Activated CD8-positive, alpha-beta T cell treated with anti-CD3 and anti-CD28 coated beads for 36 hours (primary cell): ENCODE measurements at regions not wholly inside any gene's neighbourhood (a gene's known extent, or its start where the extent isn't known, plus 50 kb on each side); places are given as distances from the start of the nearest gene placed in this dataset.

ENCODE experiments used
- ATAC-seq: fragments of 200-7000 bp; cut with Tn5 transposase; one replicate; pipeline ENCODE4 v1.10.0; 2021; ENCODE audit warnings: mild to moderate bottlenecking, moderate library complexity
- CTCF ChIA-PET: fragments of 350-600 bp; sonication (Branson Sonifier 250); formaldehyde crosslinking; loops from one replicate; lab custom pipeline; 2021; ENCODE audit warnings: antibody characterized with exemption; lab: Charles Lee
- POLR2A ChIA-PET: fragments of 350-600 bp; sonication (Branson Sonifier 250); formaldehyde crosslinking; loops from one replicate; lab custom pipeline; 2021; ENCODE audit warnings: antibody characterized with exemption; lab: Charles Lee
- DNase-seq: peaks from one replicate; pipeline ENCODE4 v3.0.0-alpha.2; 2020
- H3K27ac Mint-ChIP-seq: one replicate; pipeline ENCODE4 v1.8.0; 2021; ENCODE audit warnings: mild to moderate bottlenecking, mixed read lengths
- H3K27me3 Mint-ChIP-seq: one replicate; pipeline ENCODE4 v1.8.0; 2021; ENCODE audit warnings: mixed read lengths
- H3K36me3 Mint-ChIP-seq: one replicate; pipeline ENCODE4 v1.8.0; 2021; ENCODE audit warnings: low read depth, mixed read lengths
- H3K4me1 Mint-ChIP-seq: one replicate; pipeline ENCODE4 v1.8.0; 2021; ENCODE audit warnings: low read depth, mixed read lengths
- H3K4me3 Mint-ChIP-seq: one replicate; pipeline ENCODE4 v1.8.0; 2021; ENCODE audit warnings: mild to moderate bottlenecking, moderate library complexity, mixed read lengths
- H3K9me3 Mint-ChIP-seq: one replicate; pipeline ENCODE4 v1.8.0; 2021; ENCODE audit warnings: mixed read lengths
- CTCF ChIP-seq: fragments of 200-600 bp; IDR thresholded peaks from one replicate; pipeline ENCODE4 v1.8.0; 2022; ENCODE audit warnings: antibody characterized with exemption, mild to moderate bottlenecking
- intact Hi-C: fragments of 100-400 bp; cut with micrococcal nuclease; formaldehyde crosslinking; loops from one replicate; pipeline ENCODE4 v1.10.0; 2022

- H3K4me3 Mint-ChIP-seq: no peak overlapping the region
- no peaks in the 10 kb centered on the region for H3K27me3 Mint-ChIP-seq
- no peaks in the 10 kb centered on the region for H3K36me3 Mint-ChIP-seq
- POLR2A ChIA-PET: no interaction called here
- CTCF ChIA-PET: no interaction called here
- TF ChIP-seq CTCF: no peak
- no peaks in the 10 kb centered on the region for H3K9me3 Mint-ChIP-seq
- intact Hi-C loops: no loop called here
- no peak overlapping the region for H3K27ac Mint-ChIP-seq
- ATAC-seq (no peak), DNase-seq (no peak)
- H3K4me1 Mint-ChIP-seq: no peaks in the 10 kb centered on the region
Measured at GRCh38 chr6:86595641-86596040, 341.7 kb upstream of the HTR1E start.

GRCh38 chr6:86586195-86586594 lies 351.1 kb upstream of the HTR1E start:
- H3K27ac Mint-ChIP-seq: no peak overlapping the region
- H3K9me3 Mint-ChIP-seq: peaks cover 22% of the 10 kb centered on the region
- intact Hi-C loops: no loop called here
- H3K4me3 Mint-ChIP-seq: no peak overlapping the region
- CTCF ChIA-PET: no interaction called here
- H3K36me3 Mint-ChIP-seq: no peaks in the 10 kb centered on the region
- DNase-seq (no peak), ATAC-seq (no peak)
- H3K27me3 Mint-ChIP-seq: no peaks in the 10 kb centered on the region
- TF ChIP-seq CTCF: no peak
- H3K4me1 Mint-ChIP-seq: no peaks in the 10 kb centered on the region
- POLR2A ChIA-PET: no interaction called here

- POLR2A ChIA-PET: no interaction called here
- DNase-seq: no peak
- Mint-ChIP-seq H3K27ac (no peak overlapping the region), H3K9me3 (peaks cover 33% of the 10 kb centered on the region), H3K4me1 (no peaks in the 10 kb centered on the region), H3K27me3 (no peaks in the 10 kb centered on the region), H3K36me3 (no peaks in the 10 kb centered on the region), H3K4me3 (no peak overlapping the region)
- CTCF ChIA-PET: no interaction called here
- intact Hi-C loops: no loop called here
- no peak for TF ChIP-seq CTCF
- no peak for ATAC-seq
Measured at GRCh38 chr6:86581833-86582232, 355.5 kb upstream of the HTR1E start.

- H3K27me3 Mint-ChIP-seq: no peaks in the 10 kb centered on the region
- H3K36me3 Mint-ChIP-seq: no peaks in the 10 kb centered on the region
- DNase-seq (no peak), ATAC-seq (no peak)
- intact Hi-C loops: no loop called here
- CTCF ChIA-PET: no interaction called here
- H3K4me3 Mint-ChIP-seq: no peak overlapping the region
- H3K9me3 Mint-ChIP-seq: peaks cover 11% of the 10 kb centered on the region
- no peak overlapping the region for H3K27ac Mint-ChIP-seq
- TF ChIP-seq CTCF: no peak
- no peaks in the 10 kb centered on the region for H3K4me1 Mint-ChIP-seq
- POLR2A ChIA-PET: no interaction called here
Measured at GRCh38 chr6:86563197-86563596, 374.1 kb upstream of the HTR1E start.

- DNase-seq: no peak
- Mint-ChIP-seq H3K27me3 (no peaks in the 10 kb centered on the region), H3K4me3 (no peak overlapping the region), H3K9me3 (peaks cover 9% of the 10 kb centered on the region), H3K27ac (no peak overlapping the region), H3K4me1 (no peaks in the 10 kb centered on the region), H3K36me3 (no peaks in the 10 kb centered on the region)
- ChIA-PET CTCF (no interaction called here), POLR2A (no interaction called here)
- intact Hi-C loops: no loop called here
- ATAC-seq: no peak
- no peak for TF ChIP-seq CTCF
Measured at GRCh38 chr6:86558318-86558717, 379.0 kb upstream of the HTR1E start.
